DND-41 (cell line): ENCODE measurements at regions not wholly inside any gene's neighbourhood (a gene's known extent, or its start where the extent isn't known, plus 50 kb on each side); places are given as distances from the start of the nearest gene placed in this dataset.

ENCODE experiments used
- ATAC-seq: fragments of 200-7000 bp; cut with Tn5 transposase; 3 replicates; pipeline ENCODE4 v1.9.1; 2021; ENCODE audit warnings: low read depth; ENCODE audit not compliant: insufficient read depth
- DNase-seq: peaks from one replicate; pipeline ENCODE4 v3.0.0-alpha.2; 2020
- H2AFZ ChIP-seq: 2 replicates; pipeline ENCODE4 v1.6.0; 2012; ENCODE audit warnings: low read depth, low read length
- H3K27ac ChIP-seq: 2 replicates; pipeline ENCODE4 v1.5.1; 2012; ENCODE audit warnings: low read length, inconsistent platforms
- H3K27me3 ChIP-seq: fragments of 200-600 bp; sonication (generic); 2 replicates; pipeline ENCODE4 v1.6.0; 2012; ENCODE audit warnings: low read length, mild to moderate bottlenecking, inconsistent platforms; ENCODE audit not compliant: insufficient read depth, poor library complexity
- H3K36me3 ChIP-seq: 2 replicates; pipeline ENCODE4 v1.5.1; 2012; ENCODE audit warnings: low read length, inconsistent platforms; ENCODE audit not compliant: insufficient read depth
- H3K4me1 ChIP-seq: 2 replicates; pipeline ENCODE4 v1.5.1; 2012; ENCODE audit warnings: mild to moderate bottlenecking, low read length; ENCODE audit not compliant: insufficient read depth
- H3K4me2 ChIP-seq: 2 replicates; pipeline ENCODE4 v1.6.0; 2012; ENCODE audit warnings: mild to moderate bottlenecking, moderate library complexity, low read length, inconsistent platforms; ENCODE audit not compliant: insufficient read depth
- H3K4me3 ChIP-seq, 2 experiments: fragments of 200-600 bp in 1 of 2; shearing (Covaris generic) in 1 of 2; 2 replicates each; pipeline ENCODE4 v1.5.1; 2012 to 2016; ENCODE audit warnings: inconsistent platforms in 2 of 2, low read length in 2 of 2, mild to moderate bottlenecking in 2 of 2, low read depth in 1 of 2, moderate library complexity in 1 of 2
- H3K79me2 ChIP-seq: 2 replicates; pipeline ENCODE4 v1.6.0; 2012; ENCODE audit warnings: low read length, inconsistent platforms; ENCODE audit not compliant: insufficient read depth
- H3K9ac ChIP-seq: 2 replicates; pipeline ENCODE4 v1.6.0; 2012; ENCODE audit warnings: low read depth, mild to moderate bottlenecking, inconsistent platforms, low read length, moderate library complexity
- H3K9me3 ChIP-seq: 2 replicates; pipeline ENCODE4 v1.5.1; 2012; ENCODE audit warnings: low read length, moderate library complexity, mild to moderate bottlenecking, inconsistent platforms; ENCODE audit not compliant: insufficient read depth, severe bottlenecking
- H4K20me1 ChIP-seq: 2 replicates; pipeline ENCODE4 v1.6.0; 2012; ENCODE audit warnings: low read length; ENCODE audit not compliant: insufficient read depth
- CTCF ChIP-seq: IDR thresholded peaks from 2 replicates; pipeline ENCODE4 v1.5.1; 2012; ENCODE audit warnings: borderline replicate concordance, low read length, moderate library complexity, mild to moderate bottlenecking; ENCODE audit not compliant: poor library complexity, severe bottlenecking; ENCODE audit errors: extremely low read depth
- EZH2 ChIP-seq: IDR thresholded peaks from 3 replicates; pipeline ENCODE4 v1.6.1; 2012; ENCODE audit warnings: borderline replicate concordance, low read depth, mild to moderate bottlenecking, moderate library complexity, low read length, inconsistent platforms; ENCODE audit not compliant: severe bottlenecking

DNA sequence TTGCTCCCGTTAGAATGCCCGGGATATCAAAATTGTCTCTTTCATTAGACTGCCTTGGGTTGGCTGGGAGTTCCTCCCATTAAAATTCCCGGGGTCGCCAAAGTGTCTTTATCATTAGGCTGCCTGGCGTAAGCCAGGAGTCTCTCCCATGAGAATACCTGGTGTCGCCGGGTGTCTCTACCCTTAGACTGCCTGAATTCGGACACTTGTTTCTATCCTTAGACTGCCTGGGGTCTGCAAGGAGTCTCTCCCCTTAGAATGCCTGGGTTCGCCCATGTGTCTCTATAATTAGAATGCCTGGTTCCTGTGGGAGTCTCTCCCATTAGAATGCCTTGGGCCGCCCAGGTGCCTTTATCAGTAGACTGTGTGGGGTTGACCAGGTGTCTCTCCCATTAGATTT lies 1538.2 kb downstream of the UQCRFS1 start:
- no peak overlapping the region for H2AFZ ChIP-seq
- no peaks in the 10 kb centered on the region for H3K36me3 ChIP-seq
- H3K27me3 ChIP-seq, result no peaks in the 10 kb centered on the region
- TF ChIP-seq EZH2, result no peak
- no peak for TF ChIP-seq CTCF
- H4K20me1 ChIP-seq, result no peaks in the 10 kb centered on the region
- H3K9ac ChIP-seq, result no peak overlapping the region
- ATAC-seq, result no peak
- no peak overlapping the region for H3K4me3 ChIP-seq
- H3K79me2 ChIP-seq, result no peaks in the 10 kb centered on the region
- no peak overlapping the region for H3K4me2 ChIP-seq
- no peak overlapping the region for H3K27ac ChIP-seq
- DNase-seq, result no peak
- H3K9me3 ChIP-seq, result peaks cover under 1% of the 10 kb centered on the region
- no peaks in the 10 kb centered on the region for H3K4me1 ChIP-seq

- ATAC-seq, result no peak
Observed at GRCh38 chr19:27673986-27674385, 1539.0 kb downstream of the UQCRFS1 start.

GRCh38 chr19:27672309-27673047 lies 1540.5 kb downstream of the UQCRFS1 start:
- TF ChIP-seq EZH2, result no peak
- TF ChIP-seq CTCF, result no peak
- DNase-seq (no peak), ATAC-seq (no peak)
- H3K27ac ChIP-seq, result no peak overlapping the region
- H3K27me3 ChIP-seq, result no peaks in the 10 kb centered on the region
- no peak overlapping the region for H2AFZ ChIP-seq
- no peak overlapping the region for H3K4me3 ChIP-seq
- H4K20me1 ChIP-seq, result no peaks in the 10 kb centered on the region
- H3K9me3 ChIP-seq, result peaks cover 2% of the 10 kb centered on the region
- no peak overlapping the region for H3K4me2 ChIP-seq
- no peaks in the 10 kb centered on the region for H3K4me1 ChIP-seq
- no peaks in the 10 kb centered on the region for H3K79me2 ChIP-seq
- H3K36me3 ChIP-seq, result no peaks in the 10 kb centered on the region
- H3K9ac ChIP-seq, result no peak overlapping the region

More at GRCh38 chr19:27673986-27674385, 1539.0 kb downstream of the UQCRFS1 start:
- no peaks in the 10 kb centered on the region for H3K4me1 ChIP-seq
- no peak for TF ChIP-seq CTCF
- TF ChIP-seq EZH2, result no peak
- no peaks in the 10 kb centered on the region for H4K20me1 ChIP-seq
- no peaks in the 10 kb centered on the region for H3K27me3 ChIP-seq
- DNase-seq, result no peak
- H3K36me3 ChIP-seq, result no peaks in the 10 kb centered on the region
- H3K9ac ChIP-seq, result no peak overlapping the region
- H3K27ac ChIP-seq, result no peak overlapping the region
- H3K79me2 ChIP-seq, result no peaks in the 10 kb centered on the region
- H3K4me3 ChIP-seq, result no peak overlapping the region
- peaks cover 2% of the 10 kb centered on the region for H3K9me3 ChIP-seq
- H2AFZ ChIP-seq, result no peak overlapping the region
- no peak overlapping the region for H3K4me2 ChIP-seq
